Neural progenitor cell (in vitro differentiated cells): ENCODE measurements at regions not wholly inside any gene's neighbourhood (a gene's known extent, or its start where the extent isn't known, plus 50 kb on each side); places are given as distances from the start of the nearest gene placed in this dataset.

Experiments used
- EZH2phosphoT487 ChIP-seq: fragments of 200-600 bp; sonication (generic); IDR thresholded peaks from 2 replicates; pipeline ENCODE4 v1.6.1; 2017; ENCODE audit warnings: antibody characterized with exemption
- TF ChIP-seq, protein P1 (sequence below): fragments of 200-600 bp; sonication (generic); IDR thresholded peaks from 2 replicates; pipeline ENCODE4 v1.5.1; 2017; ENCODE audit warnings: antibody characterized with exemption, mild to moderate bottlenecking

DNA sequence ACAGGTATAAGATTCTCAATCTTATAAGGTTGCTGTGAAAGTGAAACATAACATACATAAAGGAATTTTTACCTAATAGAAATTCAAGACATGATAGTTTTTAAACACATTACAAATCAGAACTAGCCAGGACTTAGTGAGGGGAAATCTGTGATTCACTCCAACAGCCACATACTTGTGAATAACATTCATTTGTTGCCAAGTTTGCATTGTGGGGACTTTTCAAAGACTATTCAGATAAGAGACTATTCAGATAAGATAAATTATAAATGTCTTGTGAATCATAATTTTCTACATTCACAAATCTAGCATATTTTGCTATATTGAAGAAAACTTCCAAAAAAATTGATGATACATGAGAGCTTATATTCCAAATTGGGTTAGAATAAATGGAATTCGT lies 345.3 kb upstream of the CDH20 start:
- TF ChIP-seq, protein P1, sequence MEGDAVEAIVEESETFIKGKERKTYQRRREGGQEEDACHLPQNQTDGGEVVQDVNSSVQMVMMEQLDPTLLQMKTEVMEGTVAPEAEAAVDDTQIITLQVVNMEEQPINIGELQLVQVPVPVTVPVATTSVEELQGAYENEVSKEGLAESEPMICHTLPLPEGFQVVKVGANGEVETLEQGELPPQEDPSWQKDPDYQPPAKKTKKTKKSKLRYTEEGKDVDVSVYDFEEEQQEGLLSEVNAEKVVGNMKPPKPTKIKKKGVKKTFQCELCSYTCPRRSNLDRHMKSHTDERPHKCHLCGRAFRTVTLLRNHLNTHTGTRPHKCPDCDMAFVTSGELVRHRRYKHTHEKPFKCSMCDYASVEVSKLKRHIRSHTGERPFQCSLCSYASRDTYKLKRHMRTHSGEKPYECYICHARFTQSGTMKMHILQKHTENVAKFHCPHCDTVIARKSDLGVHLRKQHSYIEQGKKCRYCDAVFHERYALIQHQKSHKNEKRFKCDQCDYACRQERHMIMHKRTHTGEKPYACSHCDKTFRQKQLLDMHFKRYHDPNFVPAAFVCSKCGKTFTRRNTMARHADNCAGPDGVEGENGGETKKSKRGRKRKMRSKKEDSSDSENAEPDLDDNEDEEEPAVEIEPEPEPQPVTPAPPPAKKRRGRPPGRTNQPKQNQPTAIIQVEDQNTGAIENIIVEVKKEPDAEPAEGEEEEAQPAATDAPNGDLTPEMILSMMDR: no peak
- TF ChIP-seq EZH2phosphoT487: no peak
